Right ventricle myocardium inferior (tissue), 1 donor: ENCODE measurements at regions not wholly inside any gene's neighbourhood (a gene's known extent, or its start where the extent isn't known, plus 50 kb on each side); places are given as distances from the start of the nearest gene placed in this dataset.
A peak's percentile ranks its signal among the peaks of the same experiment; 100 is the strongest.

ENCODE experiments used
- ATAC-seq: fragments of 200-7000 bp; cut with Tn5 transposase; one replicate; pipeline ENCODE4 v1.9.1; 2020; ENCODE audit warnings: mild to moderate bottlenecking, moderate library complexity
- DNase-seq: peaks from one replicate; pipeline ENCODE4 v3.0.0; 2021; ENCODE audit errors: missing footprints
- intact Hi-C: fragments of 100-400 bp; cut with DNase I; formaldehyde crosslinking; loops from one replicate; pipeline ENCODE4 v1.11.0; 2022
- donor health status: DM: no; HTN: yes; CAD: no; lungs with severe emphysema.

GRCh38 chr3:34200576-34200975 lies 402.1 kb downstream of the PDCD6IP start:
- no peak for DNase-seq
- ATAC-seq, result no peak
- intact Hi-C loops, result no loop called here

GRCh38 chr3:34202975-34203374 lies 404.5 kb downstream of the PDCD6IP start:
- DNase-seq, result no peak
- intact Hi-C loops, result no loop called here
- no peak for ATAC-seq

DNA sequence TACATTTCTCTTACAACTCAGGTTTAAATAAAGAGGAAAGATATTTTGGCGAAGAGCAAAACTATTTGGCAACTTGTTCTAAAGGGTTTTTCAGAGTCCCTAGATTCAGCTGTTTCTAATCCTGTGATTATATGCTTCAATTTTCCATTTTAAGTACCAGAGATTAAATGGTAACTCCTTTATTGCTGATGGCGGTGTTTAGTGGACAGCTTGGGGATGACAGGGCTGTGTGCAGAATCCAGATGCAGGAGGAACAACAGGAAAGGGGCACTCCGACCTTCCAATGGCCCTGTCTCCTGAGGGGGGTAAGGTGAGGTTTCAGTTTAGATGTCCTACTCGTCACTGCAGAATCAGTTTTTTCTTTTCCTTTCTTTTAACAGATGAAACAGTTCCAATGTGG lies 405.0 kb downstream of the PDCD6IP start:
- intact Hi-C loops, result no loop called here
- ATAC-seq (no peak), DNase-seq (no peak)

DNA sequence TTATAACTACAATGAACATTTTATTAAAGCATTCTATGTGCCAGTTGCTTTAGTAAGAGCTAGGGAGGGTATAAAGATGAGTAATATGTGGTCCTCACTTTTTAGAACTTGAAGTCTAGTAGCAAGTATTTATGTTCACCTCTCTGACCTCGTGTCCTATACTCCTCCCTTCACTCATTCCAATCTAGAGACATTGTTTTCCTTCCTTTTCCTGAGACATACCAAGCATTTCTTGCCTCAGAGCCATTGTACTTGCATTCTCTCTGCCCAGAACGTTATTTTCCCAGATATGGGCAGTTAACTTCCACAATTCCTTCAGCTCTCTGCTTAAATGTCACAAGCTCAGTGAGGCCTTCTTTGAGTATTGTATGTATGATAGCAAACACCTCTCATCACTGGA lies 408.6 kb downstream of the PDCD6IP start:
- DNase-seq (no peak), ATAC-seq (no peak)
- intact Hi-C loops, result no loop called here

DNA sequence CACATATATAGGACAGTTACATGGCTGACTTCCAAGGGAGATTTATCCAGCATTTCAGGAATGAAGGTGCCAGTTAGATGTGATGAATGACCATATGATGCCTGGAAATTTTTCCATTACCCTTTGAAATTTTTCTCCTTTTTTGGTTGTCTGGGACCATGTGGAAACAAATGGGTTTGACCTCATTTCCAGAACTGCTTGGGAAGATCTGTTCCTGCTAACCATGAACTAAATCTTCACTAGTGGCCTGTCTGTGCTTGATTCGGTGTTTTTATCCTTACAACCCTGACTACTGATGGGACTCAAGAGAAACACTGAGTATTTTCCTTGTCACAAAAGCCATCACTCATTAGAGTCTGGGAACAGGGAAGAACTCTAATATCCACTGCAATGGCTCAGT lies 409.4 kb downstream of the PDCD6IP start:
- intact Hi-C loops, result no loop called here
- DNase-seq (no peak), ATAC-seq (no peak)

GRCh38 chr3:34212175-34212574 lies 413.7 kb downstream of the PDCD6IP start:
- ATAC-seq (no peak), DNase-seq (no peak)
- intact Hi-C loops, result no loop called here

GRCh38 chr3:34212656-34213055 lies 414.2 kb downstream of the PDCD6IP start:
- peak; percentile 90 for ATAC-seq
- DNase-seq, result no peak
- intact Hi-C loops, result no loop called here

DNA sequence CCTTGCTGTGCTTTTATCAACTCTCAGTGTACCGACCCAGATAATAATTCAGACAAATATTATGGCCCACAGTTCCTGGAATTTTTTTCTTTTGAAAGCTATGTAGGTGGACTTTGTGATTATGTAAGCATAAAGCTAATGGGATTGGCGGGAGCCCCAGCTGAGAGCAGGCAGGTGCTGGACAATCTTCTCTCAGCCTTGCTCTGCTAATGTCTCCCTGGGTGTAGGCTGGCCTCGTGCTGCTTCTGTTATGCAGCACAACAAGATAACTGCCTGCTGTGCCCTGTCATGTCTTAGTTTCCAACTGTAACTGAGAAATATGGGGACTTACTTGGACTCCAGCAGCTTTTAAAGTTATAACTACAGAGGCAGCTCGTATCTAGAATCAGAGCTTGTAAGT lies 415.0 kb downstream of the PDCD6IP start:
- no peak for DNase-seq
- intact Hi-C loops, result no loop called here
- ATAC-seq, result peak; percentile 60

GRCh38 chr3:34216711-34217335 lies 418.4 kb downstream of the PDCD6IP start:
- intact Hi-C loops, result no loop called here
- ATAC-seq (no peak), DNase-seq (no peak)

DNA sequence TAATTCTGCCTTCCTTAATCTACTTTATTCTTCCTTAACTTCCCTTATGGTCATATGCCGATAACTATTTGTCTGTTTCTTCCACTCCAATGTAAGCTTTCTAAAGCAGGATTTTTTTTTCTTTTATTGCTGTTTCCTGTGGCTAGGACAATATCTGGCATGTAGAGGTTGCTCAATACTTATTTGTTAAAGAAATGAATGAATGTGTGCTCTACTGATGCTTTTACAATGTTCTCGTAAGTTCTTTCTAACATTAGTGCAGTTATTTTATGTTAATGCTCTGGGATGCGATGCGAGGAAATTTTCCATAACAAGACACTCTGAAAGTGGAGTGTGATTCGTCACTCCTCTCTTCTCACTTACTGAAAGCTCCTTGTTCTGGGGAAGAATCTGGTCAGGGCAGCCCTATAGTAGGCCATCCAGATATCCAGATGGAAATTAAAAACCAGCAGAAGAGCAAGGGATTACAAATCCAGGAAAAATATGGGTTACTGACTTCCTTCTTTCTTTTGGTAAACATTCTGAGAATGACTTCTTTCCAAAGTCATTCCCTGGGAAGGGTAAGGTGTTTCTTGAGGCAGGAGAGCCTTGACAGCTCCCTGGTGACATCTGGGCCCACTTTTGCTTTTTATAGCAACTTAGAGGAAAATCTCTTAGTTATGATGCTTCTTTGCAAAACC lies 420.4 kb downstream of the PDCD6IP start:
- DNase-seq, result no peak
- intact Hi-C loops, result no loop called here
- no peak for ATAC-seq

GRCh38 chr3:34219556-34219955 lies 421.1 kb downstream of the PDCD6IP start:
- ATAC-seq, result no peak

DNA sequence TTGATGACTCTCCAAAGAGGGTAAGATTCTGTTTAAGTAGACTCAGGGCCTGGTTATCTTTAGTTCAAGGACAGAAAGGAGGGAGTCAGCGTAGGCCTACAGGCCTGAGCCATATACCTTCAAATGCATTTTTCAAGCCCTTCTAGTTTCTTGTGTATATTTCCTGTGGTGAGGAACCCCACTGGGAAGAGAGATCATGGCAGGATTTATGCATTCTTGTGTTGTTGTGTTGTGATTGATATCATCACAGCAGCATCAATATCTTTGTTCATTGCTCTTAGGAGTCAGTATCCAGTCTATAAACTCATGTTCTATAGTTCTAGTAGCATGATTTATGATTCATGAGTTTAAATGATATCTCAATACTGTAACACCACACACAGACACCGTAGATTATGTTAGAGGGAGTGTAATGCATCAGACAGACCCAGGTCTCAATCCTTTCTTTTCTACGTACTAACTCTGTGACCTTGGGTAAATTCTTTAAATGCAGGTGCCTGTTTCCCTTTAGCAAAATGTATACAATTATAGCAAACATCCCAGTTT lies 427.5 kb downstream of the PDCD6IP start:
- DNase-seq (no peak), ATAC-seq (no peak)
- intact Hi-C loops, result no loop called here

More at GRCh38 chr3:34219556-34219955, 421.1 kb downstream of the PDCD6IP start:
- intact Hi-C loops, result no loop called here
- no peak for DNase-seq

DNA sequence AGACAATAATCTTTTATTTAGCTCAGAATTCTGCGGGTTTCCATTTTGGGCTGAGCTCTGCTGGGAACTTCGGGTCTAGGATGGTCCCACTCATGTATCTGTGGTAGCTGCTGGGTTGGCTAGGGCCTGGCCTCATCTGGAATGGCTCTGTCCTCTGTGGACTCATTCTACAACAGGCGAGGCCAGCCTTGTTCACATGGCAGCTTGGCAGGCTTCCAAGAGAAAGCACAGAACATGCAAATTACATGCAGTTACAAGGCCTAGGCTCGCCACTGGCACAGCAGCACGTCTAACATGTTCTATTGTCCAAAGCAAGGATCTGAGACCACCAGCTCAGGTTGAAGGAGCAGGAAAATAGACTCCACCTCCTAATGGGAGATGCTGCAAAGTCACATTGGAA lies 431.4 kb downstream of the PDCD6IP start:
- no peak for DNase-seq
- intact Hi-C loops, result no loop called here
- ATAC-seq, result no peak

GRCh38 chr3:34235096-34235495 lies 436.7 kb downstream of the PDCD6IP start:
- DNase-seq (no peak), ATAC-seq (no peak)
- intact Hi-C loops, result no loop called here

- intact Hi-C loops, result no loop called here
- no peak for DNase-seq
Measured at GRCh38 chr3:34237946-34238345, 439.5 kb downstream of the PDCD6IP start.

GRCh38 chr3:34238407-34238806 lies 440.0 kb downstream of the PDCD6IP start:
- intact Hi-C loops, result no loop called here
- DNase-seq, result no peak
- ATAC-seq, result no peak

More at GRCh38 chr3:34237946-34238345, 439.5 kb downstream of the PDCD6IP start:
- ATAC-seq, result no peak

DNA sequence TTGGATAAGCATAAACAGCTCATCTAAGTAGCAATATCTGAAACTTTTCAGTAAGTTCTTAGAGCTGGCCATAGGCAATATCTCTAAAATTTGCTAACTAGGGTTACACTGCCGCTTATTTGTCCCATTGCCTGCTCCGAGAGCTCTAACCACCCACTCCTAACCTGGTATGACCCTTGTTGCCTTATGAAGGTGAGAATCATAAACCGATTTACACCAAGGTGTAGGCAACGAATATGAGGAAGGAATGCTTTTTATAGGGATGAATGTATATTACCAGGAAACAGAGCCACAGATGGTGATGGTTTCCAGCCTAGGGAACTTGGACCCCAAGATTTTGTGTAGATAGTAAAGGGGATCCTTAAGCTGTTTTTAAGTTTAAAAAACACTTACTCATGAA lies 440.9 kb downstream of the PDCD6IP start:
- ATAC-seq (no peak), DNase-seq (no peak)
- intact Hi-C loops, result no loop called here

DNA sequence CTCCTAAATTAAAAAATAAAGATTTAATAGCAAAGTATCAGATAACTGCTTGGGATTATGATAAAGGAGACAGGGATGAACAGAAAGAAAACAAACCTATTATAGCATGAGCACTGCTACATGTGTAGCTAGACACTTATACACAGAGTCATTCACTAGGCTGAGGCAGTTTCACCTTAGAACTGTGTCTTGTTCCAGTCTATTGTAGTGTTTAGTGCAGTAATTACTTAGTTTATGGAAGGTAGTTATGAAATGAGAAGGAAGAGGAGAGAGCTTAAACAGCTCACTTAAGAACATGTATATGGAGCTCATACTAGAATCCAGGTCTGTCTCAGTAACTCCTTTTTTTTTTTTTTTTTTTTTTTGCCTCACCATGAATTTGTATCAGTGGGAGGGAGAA lies 441.4 kb downstream of the PDCD6IP start:
- DNase-seq (no peak), ATAC-seq (no peak)
- intact Hi-C loops, result no loop called here

GRCh38 chr3:34247401-34247800 lies 449.0 kb downstream of the PDCD6IP start:
- no peak for ATAC-seq
- intact Hi-C loops, result no loop called here
- DNase-seq, result no peak

GRCh38 chr3:34248352-34248751 lies 449.9 kb downstream of the PDCD6IP start:
- intact Hi-C loops, result no loop called here
- no peak for ATAC-seq
- DNase-seq, result no peak

- ATAC-seq (no peak), DNase-seq (no peak)
- intact Hi-C loops, result no loop called here
Measured at GRCh38 chr3:34254285-34254684, 455.9 kb downstream of the PDCD6IP start.
